ENCODE measurements at regions not wholly inside any gene's neighbourhood (a gene's known extent, or its start where the extent isn't known, plus 50 kb on each side); places are given as distances from the start of the nearest gene placed in this dataset.
"Not testable (repeated sequence)": the region's sequence is repeated elsewhere in the genome, so short reads cannot be mapped to it uniquely, and the experiment has no call there.

DNA sequence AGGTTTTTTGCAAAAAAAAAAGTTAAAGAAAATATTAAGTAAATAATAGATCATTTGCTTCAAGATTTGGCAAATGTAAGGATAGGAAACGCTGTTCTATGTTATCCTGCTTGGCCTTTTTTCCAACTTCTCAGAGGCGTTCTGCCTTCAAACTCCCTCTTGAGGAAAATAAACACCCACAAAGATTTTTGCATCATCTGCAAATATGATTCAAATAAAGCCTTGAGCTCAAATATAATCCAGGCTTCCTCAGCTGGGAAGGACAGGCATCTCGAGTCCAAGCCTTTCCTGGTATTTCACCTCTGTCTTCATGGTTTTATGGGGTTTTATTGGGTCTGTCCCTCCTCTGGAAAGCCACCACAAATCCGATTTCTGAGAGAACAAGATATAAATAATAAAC, 67.7 kb upstream of the PTPN1 start:
- no peak for DNase-seq
- intact Hi-C loops (cut with micrococcal nuclease) = no loop called here
- Histone ChIP-seq H3K4me1 (peaks cover 12% of the 10 kb centered on the region), H3K27me3 (ENCODE audit: low read depth) (no peaks in the 10 kb centered on the region), H3K4me3 (no peak overlapping the region), H3K27ac (replicated peaks) (no peak overlapping the region), H3K36me3 (no peaks in the 10 kb centered on the region), H3K9me3 (replicated peaks) (no peaks in the 10 kb centered on the region)
- TF ChIP-seq, protein P1, sequence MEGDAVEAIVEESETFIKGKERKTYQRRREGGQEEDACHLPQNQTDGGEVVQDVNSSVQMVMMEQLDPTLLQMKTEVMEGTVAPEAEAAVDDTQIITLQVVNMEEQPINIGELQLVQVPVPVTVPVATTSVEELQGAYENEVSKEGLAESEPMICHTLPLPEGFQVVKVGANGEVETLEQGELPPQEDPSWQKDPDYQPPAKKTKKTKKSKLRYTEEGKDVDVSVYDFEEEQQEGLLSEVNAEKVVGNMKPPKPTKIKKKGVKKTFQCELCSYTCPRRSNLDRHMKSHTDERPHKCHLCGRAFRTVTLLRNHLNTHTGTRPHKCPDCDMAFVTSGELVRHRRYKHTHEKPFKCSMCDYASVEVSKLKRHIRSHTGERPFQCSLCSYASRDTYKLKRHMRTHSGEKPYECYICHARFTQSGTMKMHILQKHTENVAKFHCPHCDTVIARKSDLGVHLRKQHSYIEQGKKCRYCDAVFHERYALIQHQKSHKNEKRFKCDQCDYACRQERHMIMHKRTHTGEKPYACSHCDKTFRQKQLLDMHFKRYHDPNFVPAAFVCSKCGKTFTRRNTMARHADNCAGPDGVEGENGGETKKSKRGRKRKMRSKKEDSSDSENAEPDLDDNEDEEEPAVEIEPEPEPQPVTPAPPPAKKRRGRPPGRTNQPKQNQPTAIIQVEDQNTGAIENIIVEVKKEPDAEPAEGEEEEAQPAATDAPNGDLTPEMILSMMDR (IDR thresholded peaks at IDR 0.05; ENCODE audit: borderline replicate concordance) = no peak

DNA sequence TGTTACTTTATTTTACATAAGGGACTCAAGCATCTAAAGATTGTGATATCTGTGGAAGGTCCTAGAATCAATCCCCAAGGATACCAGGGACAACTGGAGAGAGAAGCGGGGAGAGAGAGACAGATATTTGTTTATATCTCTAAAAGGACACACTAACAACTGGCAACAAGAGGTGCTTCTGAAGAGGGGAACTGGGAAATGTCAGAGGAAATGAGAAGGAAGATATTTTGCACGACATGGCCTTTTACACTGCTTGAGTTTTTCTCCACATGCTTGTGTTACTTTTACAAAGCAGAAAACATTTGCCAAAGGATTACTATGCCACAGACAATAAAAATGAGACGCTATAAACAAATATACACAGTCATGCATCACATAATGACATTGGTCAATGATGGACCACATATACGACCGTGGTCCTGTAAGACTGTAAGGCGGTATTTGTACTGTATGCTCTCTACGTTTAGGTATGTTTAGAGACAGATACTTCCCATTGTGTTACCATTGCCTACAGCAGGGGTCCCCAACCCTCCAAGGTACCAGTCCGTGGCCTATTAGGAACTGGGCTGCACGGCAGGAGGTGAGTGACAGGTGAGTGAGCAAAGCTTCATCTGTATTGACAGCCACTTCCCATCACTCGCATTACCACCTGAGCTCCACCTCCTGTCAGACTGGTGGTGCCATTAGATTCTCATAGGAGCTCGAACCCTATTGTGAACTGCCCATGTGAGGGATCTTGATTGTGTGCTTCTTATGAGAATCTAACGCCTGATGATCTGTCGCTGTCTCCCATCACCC, 64.6 kb upstream of the PTPN1 start:
- H3K4me1 ChIP-seq = peaks cover 21% of the 10 kb centered on the region
- no peaks in the 10 kb centered on the region for H3K36me3 ChIP-seq
- H3K27ac ChIP-seq (replicated peaks) = no peak overlapping the region
- H3K27me3 ChIP-seq (ENCODE audit: low read depth) = no peaks in the 10 kb centered on the region
- no peak for DNase-seq
- no peak overlapping the region for H3K4me3 ChIP-seq
- intact Hi-C loops (cut with micrococcal nuclease) = no loop called here
- H3K9me3 ChIP-seq (replicated peaks) = no peaks in the 10 kb centered on the region
- TF ChIP-seq, protein P1 (IDR thresholded peaks at IDR 0.05; ENCODE audit: borderline replicate concordance) = no peak

DNA sequence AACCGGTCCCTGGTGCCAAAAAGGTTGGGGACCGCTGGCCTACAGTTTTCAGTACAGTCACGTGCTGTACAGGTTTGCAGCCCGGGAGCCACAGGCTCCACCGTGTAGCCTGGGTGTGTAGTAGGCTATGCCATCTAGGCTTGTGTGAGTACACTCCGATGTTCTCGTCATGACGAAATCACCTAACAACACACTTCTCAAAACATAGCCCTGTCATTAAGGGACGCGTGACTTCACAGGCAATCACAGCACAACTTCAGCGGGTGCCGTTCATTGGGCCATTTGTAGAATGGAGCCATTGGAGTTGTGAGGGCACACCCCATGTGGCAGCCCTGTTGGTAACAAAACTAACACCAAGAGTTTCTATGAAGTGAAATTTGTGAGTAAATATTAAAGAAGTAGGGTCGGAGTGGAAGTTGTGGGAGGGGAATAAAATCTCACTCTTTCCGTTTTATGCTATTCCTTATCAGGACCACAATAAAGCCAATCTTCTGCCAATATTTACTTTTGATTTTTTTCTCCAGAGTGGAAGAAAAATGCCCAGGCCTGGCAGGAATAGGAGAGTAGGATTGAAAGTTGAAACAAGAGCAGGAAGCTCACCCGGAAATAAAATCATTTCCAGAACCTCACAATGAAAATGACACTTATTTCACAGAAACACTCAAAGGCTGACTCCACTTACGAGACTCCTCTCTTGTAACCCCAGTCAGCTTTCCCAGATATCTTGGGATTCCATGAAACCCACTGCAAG, 63.7 kb upstream of the PTPN1 start:
- H3K4me3 ChIP-seq = no peak overlapping the region
- TF ChIP-seq, protein P1 (IDR thresholded peaks at IDR 0.05; ENCODE audit: borderline replicate concordance) = no peak
- peaks cover 24% of the 10 kb centered on the region for H3K4me1 ChIP-seq
- no peaks in the 10 kb centered on the region for H3K27me3 ChIP-seq (ENCODE audit: low read depth)
- H3K36me3 ChIP-seq = no peaks in the 10 kb centered on the region
- no peak overlapping the region for H3K27ac ChIP-seq (replicated peaks)
- no peaks in the 10 kb centered on the region for H3K9me3 ChIP-seq (replicated peaks)
- DNase-seq = no peak
- intact Hi-C loops (cut with micrococcal nuclease) = no loop called here

DNA sequence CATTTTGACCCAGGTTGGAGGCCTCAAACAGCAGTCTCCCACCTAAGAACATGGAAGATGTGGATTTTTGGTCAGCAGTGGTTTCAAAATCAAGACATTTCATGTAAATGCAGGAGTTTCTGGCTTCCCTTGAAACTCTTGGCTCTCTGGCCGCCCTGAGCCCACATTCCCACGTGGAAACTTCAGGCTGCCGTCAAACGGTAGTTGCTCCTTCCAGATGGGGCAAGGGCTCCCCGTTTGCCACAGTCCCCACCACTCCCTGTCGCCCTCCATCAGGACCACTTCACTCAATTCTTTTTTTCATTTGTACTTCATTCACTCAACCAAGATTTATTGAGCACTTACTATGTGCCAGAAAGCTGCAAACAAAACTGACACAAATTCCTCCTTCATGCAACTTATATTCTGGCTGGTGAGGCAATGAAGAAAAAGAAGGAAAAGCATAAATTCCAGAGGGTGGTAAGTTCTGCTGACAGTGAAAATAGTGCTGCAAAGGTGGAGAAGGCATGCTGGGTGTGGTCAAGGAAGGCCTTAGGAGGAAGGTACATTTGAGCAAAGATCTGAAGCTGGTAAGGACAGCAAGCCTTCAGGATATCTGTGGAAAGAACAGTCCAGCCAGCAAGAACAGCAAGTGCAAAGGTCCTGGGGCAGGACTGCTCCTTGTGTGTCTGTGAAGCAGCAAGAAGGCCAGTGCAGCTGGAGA, 62.9 kb upstream of the PTPN1 start:
- Histone ChIP-seq H3K27ac (replicated peaks) (no peak overlapping the region), H3K4me3 (no peak overlapping the region)
- TF ChIP-seq, protein P1 (IDR thresholded peaks at IDR 0.05; ENCODE audit: borderline replicate concordance) = no peak

DNA sequence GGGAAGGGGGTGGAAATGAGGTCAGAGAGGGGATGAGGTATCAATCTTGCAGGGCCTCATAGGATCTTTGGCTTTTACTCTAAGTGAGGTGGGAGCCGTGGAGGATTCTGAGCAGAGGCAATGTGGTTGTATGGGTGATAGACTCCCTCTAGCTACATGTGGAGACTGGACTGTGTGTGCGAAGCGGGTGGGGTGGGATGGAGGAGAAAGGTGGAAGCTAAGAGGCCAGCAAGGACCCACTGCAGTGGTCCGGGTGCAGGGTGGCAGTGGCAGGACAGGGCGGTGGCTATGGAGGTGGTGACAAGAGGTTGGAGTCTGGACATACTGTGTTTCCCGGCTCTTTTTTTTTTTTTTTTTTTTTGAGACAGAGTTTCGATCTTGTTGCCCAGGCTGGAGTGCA, 62.4 kb upstream of the PTPN1 start:
- intact Hi-C loops (cut with micrococcal nuclease) = no loop called here
- no peaks in the 10 kb centered on the region for H3K27me3 ChIP-seq (ENCODE audit: low read depth)
- no peak overlapping the region for H3K27ac ChIP-seq (replicated peaks)
- no peaks in the 10 kb centered on the region for H3K36me3 ChIP-seq
- no peak for DNase-seq
- H3K4me3 ChIP-seq = no peak overlapping the region
- TF ChIP-seq, protein P1 (IDR thresholded peaks at IDR 0.05; ENCODE audit: borderline replicate concordance) = no peak
- no peaks in the 10 kb centered on the region for H3K9me3 ChIP-seq (replicated peaks)
- H3K4me1 ChIP-seq = peaks cover 25% of the 10 kb centered on the region

More for the DNA sequence above, 62.9 kb upstream of the PTPN1 start:
- no peaks in the 10 kb centered on the region for H3K36me3 ChIP-seq
- DNase-seq = no peak
- no peaks in the 10 kb centered on the region for H3K27me3 ChIP-seq (ENCODE audit: low read depth)
- H3K4me1 ChIP-seq = peaks cover 25% of the 10 kb centered on the region
- intact Hi-C loops (cut with micrococcal nuclease) = no loop called here
- no peaks in the 10 kb centered on the region for H3K9me3 ChIP-seq (replicated peaks)

DNA sequence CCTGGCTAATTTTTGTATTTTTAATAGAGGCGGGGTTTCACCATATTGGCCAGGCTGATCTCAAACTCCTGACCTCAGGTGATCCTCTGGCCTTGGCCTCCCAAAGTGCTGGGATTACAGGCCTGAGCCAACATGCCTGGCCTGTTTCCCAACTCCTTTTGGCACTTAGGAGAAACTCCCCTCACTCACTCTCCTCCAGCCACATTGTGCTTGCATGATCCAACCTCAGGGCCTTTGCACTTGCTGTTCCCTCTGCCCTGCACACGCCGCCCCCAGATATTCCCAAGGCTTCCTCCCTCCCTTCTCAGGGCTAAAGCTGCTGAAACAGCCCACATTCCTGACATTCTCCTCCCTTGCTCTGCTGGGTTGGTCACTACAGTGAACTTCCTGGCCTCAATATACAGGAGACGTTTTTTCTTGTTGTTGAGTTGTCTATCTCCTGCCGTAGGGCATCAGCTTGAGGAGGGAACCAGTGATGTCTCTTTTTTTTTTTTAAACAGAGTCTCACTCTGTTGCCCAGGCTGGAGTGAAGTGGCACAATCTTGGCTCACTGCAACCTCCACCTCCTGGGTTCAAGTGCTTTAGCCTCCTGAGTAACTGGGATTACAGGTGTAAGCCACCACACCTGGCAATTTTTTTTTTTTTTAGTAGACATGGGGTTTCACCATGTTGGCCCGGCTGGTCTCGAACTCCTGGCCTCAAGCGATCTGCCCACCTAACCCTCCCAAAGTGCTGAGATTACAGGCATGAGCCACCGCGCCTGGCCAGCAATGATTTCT, 61.4 kb upstream of the PTPN1 start:
- H3K9me3 ChIP-seq (replicated peaks); intact Hi-C loops (cut with micrococcal nuclease); DNase-seq; H3K27ac ChIP-seq (replicated peaks); H3K27me3 ChIP-seq (ENCODE audit: low read depth); H3K4me3 ChIP-seq; H3K36me3 ChIP-seq: not testable (repeated sequence)
- peaks cover 25% of the 10 kb centered on the region for H3K4me1 ChIP-seq

Data from left ventricle myocardium inferior (tissue), 1 donor.